NB4 (cell line): ENCODE measurements at regions not wholly inside any gene's neighbourhood (a gene's known extent, or its start where the extent isn't known, plus 50 kb on each side); places are given as distances from the start of the nearest gene placed in this dataset.

Experiments
- POLR2A ChIP-seq: IDR thresholded peaks from 2 replicates; pipeline ENCODE4 v1.6.1; 2011; ENCODE audit warnings: mild to moderate bottlenecking; ENCODE audit not compliant: insufficient read length; ENCODE audit errors: extremely low read depth
- TF ChIP-seq, protein P1 (sequence below): IDR thresholded peaks from one replicate; pipeline ENCODE4 v1.5.1; 2012; ENCODE audit warnings: low read depth, low read length
- TF ChIP-seq, protein P2 (sequence below): IDR thresholded peaks from 2 replicates; pipeline ENCODE4 v1.6.1; 2011; ENCODE audit warnings: low read depth, low read length

DNA sequence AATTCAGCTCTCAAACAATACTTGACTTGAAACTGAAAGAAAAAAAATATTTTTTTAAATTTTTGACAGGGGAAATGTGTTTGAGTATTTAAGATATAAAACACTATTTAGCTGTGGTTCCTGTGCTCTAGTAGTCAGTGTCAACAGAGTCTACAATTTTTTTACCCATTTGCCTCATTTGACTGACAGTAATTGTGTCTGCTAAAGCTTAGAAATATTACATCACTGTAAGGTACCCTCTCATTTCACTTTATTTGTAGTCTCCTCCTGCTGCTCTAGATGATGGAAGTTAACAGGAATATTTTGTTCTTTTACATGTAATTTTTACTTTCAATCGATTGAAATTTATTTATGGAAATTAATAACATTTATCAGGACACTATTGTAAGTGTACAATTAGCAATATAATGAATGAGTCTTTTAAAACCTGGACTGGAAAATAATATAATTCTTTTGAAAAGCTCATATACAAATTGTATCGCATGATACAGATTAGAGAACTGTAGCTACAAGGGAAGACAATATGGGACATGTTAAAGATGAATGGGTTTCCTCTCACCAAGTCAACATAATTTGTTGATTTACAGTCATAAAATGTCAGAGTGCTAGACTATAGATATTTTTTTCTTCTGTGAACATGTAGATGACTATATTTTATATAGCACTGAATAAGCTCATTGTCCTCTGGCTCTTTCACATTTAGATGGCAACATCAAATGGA lies 1186.5 kb upstream of the ADGRL3 start:
- TF ChIP-seq, protein P1, sequence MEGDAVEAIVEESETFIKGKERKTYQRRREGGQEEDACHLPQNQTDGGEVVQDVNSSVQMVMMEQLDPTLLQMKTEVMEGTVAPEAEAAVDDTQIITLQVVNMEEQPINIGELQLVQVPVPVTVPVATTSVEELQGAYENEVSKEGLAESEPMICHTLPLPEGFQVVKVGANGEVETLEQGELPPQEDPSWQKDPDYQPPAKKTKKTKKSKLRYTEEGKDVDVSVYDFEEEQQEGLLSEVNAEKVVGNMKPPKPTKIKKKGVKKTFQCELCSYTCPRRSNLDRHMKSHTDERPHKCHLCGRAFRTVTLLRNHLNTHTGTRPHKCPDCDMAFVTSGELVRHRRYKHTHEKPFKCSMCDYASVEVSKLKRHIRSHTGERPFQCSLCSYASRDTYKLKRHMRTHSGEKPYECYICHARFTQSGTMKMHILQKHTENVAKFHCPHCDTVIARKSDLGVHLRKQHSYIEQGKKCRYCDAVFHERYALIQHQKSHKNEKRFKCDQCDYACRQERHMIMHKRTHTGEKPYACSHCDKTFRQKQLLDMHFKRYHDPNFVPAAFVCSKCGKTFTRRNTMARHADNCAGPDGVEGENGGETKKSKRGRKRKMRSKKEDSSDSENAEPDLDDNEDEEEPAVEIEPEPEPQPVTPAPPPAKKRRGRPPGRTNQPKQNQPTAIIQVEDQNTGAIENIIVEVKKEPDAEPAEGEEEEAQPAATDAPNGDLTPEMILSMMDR = no peak
- no peak for TF ChIP-seq POLR2A
- TF ChIP-seq, protein P2, sequence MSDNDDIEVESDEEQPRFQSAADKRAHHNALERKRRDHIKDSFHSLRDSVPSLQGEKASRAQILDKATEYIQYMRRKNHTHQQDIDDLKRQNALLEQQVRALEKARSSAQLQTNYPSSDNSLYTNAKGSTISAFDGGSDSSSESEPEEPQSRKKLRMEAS = no peak
